ENCODE measurements at regions not wholly inside any gene's neighbourhood (a gene's known extent, or its start where the extent isn't known, plus 50 kb on each side); places are given as distances from the start of the nearest gene placed in this dataset.
"Not testable (repeated sequence)": the region's sequence is repeated elsewhere in the genome, so short reads cannot be mapped to it uniquely, and the experiment has no call there.

DNA sequence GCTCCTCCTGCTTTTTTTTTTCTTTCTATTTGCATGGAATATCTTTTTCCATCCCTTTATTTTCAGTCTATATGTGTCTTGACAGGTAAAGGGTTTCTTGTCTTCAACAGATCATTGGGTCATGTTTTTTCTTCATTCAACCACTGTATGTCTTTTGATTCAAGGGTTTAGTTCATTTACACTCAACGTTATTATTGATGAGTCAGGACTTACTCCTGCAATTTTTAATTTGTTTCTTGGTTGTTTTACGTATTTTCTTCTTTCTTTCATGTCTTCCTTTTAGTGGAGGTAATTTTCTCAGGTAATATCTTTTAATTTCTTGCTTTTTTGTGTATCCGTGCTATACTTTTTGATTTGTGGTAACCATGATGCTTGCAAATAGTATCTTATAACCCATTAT lies 429.1 kb upstream of the HTR1E start:
- POLR2A ChIA-PET = no interaction called here

DNA sequence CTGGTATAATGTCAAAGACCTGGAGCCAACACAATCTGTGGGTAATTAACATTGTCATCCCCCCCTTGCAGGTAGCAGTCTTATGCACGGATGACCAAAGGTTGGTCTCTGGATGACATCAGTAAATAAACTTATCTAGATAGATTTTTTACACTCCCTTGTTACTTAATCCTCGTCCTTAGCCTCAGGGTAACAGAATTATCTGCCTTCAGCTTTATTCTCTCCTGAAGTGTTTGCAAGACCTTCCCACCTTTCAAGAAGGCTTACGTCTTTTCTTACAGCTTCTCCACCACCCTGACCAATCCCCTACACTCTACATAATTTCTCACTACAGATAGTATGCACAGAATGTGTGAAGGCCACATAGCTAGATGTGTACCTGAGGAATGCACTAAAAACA lies 434.8 kb upstream of the HTR1E start:
- no peak for ATAC-seq
- intact Hi-C loops (cut with micrococcal nuclease) = no loop called here
- POLR2A ChIA-PET = no interaction called here

More for the DNA sequence above, 429.1 kb upstream of the HTR1E start:
- H3K9me3 Mint-ChIP-seq = peaks cover 0 to 19% (median 4%) of the 10 kb centered on the region in 11 donors
- no peaks in the 10 kb centered on the region for H3K4me1 Mint-ChIP-seq
- no peak for DNase-seq
- Histone ChIP-seq H3K4me1 (ENCODE audit: control insufficient read depth in 2 of 2, insufficient read depth in 2 of 2, low read length in 2 of 2) (no peaks in the 10 kb centered on the region), H3K4me3 (ENCODE audit: low read length) (no peak overlapping the region), H3K9me3 (ENCODE audit: control insufficient read depth in 2 of 3, low read length in 3 of 3) (no peaks in the 10 kb centered on the region), H3K27me3 (ENCODE audit: control insufficient read depth in 2 of 2, insufficient read depth in 2 of 2, low read length in 2 of 2) (no peaks in the 10 kb centered on the region), H3K36me3 (ENCODE audit: control insufficient read depth in 2 of 3, insufficient read depth in 3 of 3, low read length in 3 of 3) (no peaks in the 10 kb centered on the region), H3K27ac (ENCODE audit: low read depth, low read length) (no peak overlapping the region)
- CTCF ChIA-PET = no interaction called here
- ATAC-seq = no peak
- no peak overlapping the region for H3K4me3 Mint-ChIP-seq
- no peak overlapping the region for H3K27ac Mint-ChIP-seq
- H3K27me3 Mint-ChIP-seq = no peaks in the 10 kb centered on the region
- no peaks in the 10 kb centered on the region for H3K36me3 Mint-ChIP-seq
- intact Hi-C loops (cut with micrococcal nuclease) = no loop called here

DNA sequence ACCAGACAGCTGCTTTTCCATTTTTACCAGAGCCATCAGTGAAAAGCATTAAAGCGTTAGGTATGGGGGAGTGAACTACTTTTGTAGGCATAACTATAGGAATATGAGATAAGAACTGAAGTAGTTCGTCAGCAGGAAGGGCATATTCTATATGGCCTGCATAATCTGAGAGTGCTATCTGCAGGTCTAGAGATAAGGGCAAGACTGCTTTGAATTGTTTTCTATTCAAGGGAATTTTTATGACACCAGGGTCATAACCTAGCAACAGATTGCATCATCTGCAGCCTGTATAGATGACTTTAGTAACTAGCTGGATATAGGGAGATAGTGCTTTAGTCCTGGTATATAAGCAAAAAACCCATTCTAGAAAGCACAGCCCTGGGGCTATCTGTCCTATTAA lies 437.3 kb upstream of the HTR1E start:
- Histone ChIP-seq H3K9me3 (ENCODE audit: control insufficient read depth in 2 of 3, low read length in 3 of 3) (no peaks in the 10 kb centered on the region), H3K27me3 (ENCODE audit: control insufficient read depth in 2 of 2, insufficient read depth in 2 of 2, low read length in 2 of 2) (no peaks in the 10 kb centered on the region), H3K27ac (ENCODE audit: low read depth, low read length) (no peak overlapping the region), H3K4me3 (ENCODE audit: low read length) (no peak overlapping the region), H3K4me1 (ENCODE audit: control insufficient read depth in 2 of 2, insufficient read depth in 2 of 2, low read length in 2 of 2) (no peaks in the 10 kb centered on the region), H3K36me3 (ENCODE audit: control insufficient read depth in 2 of 3, insufficient read depth in 3 of 3, low read length in 3 of 3) (no peaks in the 10 kb centered on the region)
- DNase-seq (no peak), ATAC-seq (no peak)
- no peak overlapping the region for H3K27ac Mint-ChIP-seq
- no peak overlapping the region for H3K4me3 Mint-ChIP-seq
- H3K9me3 Mint-ChIP-seq = peaks cover 0 to 32% (median 12%) of the 10 kb centered on the region in 11 donors
- POLR2A ChIA-PET = no interaction called here
- H3K27me3 Mint-ChIP-seq = peaks cover 0 to 4% (median 0%) of the 10 kb centered on the region in 5 donors
- intact Hi-C loops (cut with micrococcal nuclease) = no loop called here
- CTCF ChIA-PET = no interaction called here
- H3K4me1 Mint-ChIP-seq = no peaks in the 10 kb centered on the region
- peaks cover 0 to 5% (median 0%) of the 10 kb centered on the region in 5 donors for H3K36me3 Mint-ChIP-seq

More for the DNA sequence above, 434.8 kb upstream of the HTR1E start:
- no peaks in the 10 kb centered on the region for H3K36me3 ChIP-seq (ENCODE audit: control insufficient read depth in 2 of 3, insufficient read depth in 3 of 3, low read length in 3 of 3)
- H3K9me3 ChIP-seq (ENCODE audit: control insufficient read depth in 2 of 3, low read length in 3 of 3) = no peaks in the 10 kb centered on the region
- Mint-ChIP-seq H3K27me3 (peaks cover 0 to 4% (median 0%) of the 10 kb centered on the region in 5 donors), H3K36me3 (peaks cover 0 to 5% (median 0%) of the 10 kb centered on the region in 5 donors), H3K9me3 (peaks cover 1 to 27% (median 7%) of the 10 kb centered on the region in 11 donors), H3K4me3 (no peak overlapping the region), H3K4me1 (no peaks in the 10 kb centered on the region), H3K27ac (no peak overlapping the region)
- no peaks in the 10 kb centered on the region for H3K27me3 ChIP-seq (ENCODE audit: control insufficient read depth in 2 of 2, insufficient read depth in 2 of 2, low read length in 2 of 2)
- CTCF ChIA-PET = no interaction called here
- no peak for DNase-seq
- H3K4me3 ChIP-seq (ENCODE audit: low read length) = no peak overlapping the region
- no peak overlapping the region for H3K27ac ChIP-seq (ENCODE audit: low read depth, low read length)
- no peaks in the 10 kb centered on the region for H3K4me1 ChIP-seq (ENCODE audit: control insufficient read depth in 2 of 2, insufficient read depth in 2 of 2, low read length in 2 of 2)

DNA sequence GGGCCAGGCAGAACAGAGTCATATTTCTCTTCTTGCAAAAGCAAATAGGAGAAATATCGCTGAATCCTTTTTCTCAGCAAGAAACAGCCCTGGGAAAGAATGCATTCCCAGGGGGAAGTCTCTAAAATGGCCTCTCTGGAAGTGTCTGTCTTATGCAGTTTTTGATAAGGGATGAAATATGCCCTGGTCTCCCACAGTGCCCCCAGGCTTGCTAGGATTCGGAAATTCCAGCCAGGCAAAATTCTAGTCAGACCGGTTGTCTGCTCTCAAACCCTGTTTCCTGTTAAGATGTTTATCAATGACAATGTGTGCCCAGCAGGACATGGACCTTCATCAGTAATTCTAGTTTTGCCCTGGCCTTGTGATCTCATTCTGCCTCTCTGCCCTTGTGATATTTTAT lies 448.3 kb upstream of the HTR1E start:
- CTCF ChIA-PET; H3K27ac ChIP-seq (ENCODE audit: low read depth, low read length); H3K27ac Mint-ChIP-seq; H3K27me3 ChIP-seq (ENCODE audit: control insufficient read depth in 2 of 2, insufficient read depth in 2 of 2, low read length in 2 of 2); intact Hi-C loops (cut with micrococcal nuclease); ATAC-seq; H3K27me3 Mint-ChIP-seq; H3K9me3 ChIP-seq (ENCODE audit: control insufficient read depth in 2 of 3, low read length in 3 of 3); H3K4me3 Mint-ChIP-seq; H3K4me3 ChIP-seq (ENCODE audit: low read length); DNase-seq; H3K36me3 ChIP-seq (ENCODE audit: control insufficient read depth in 2 of 3, insufficient read depth in 3 of 3, low read length in 3 of 3); H3K4me1 Mint-ChIP-seq; POLR2A ChIA-PET; H3K4me1 ChIP-seq (ENCODE audit: control insufficient read depth in 2 of 2, insufficient read depth in 2 of 2, low read length in 2 of 2): not testable (repeated sequence)
- Mint-ChIP-seq H3K36me3 (peaks cover 0 to 10% (median 0%) of the 10 kb centered on the region in 5 donors), H3K9me3 (peaks cover 2 to 39% (median 13%) of the 10 kb centered on the region in 11 donors)

DNA sequence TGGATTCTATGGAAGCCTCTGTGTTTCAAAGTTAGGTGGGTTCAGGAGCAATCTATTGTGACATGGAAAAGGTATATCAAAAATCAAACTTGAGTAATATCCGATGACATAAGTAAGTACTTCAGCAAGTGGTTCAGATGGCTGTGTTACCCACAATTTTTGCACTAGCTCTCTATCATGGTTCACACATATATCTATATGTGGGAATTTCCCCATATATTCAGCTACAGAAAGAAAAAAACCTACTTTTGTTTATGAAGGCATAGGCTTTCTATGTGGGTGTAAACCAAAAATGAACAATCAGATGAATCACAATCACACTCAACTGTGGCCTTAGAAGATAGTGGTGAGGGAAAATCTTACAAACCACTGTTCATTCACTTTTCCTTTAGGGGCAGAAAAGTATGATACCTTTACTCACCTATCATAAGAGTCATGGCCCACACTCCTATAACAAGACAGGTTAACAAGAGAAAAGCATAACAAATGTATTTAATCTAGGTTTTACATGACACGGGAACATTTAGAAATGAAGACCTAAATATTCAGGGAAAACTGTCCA lies 449.6 kb upstream of the HTR1E start:
- Mint-ChIP-seq H3K27ac (no peak overlapping the region), H3K9me3 (peaks cover 0 to 35% (median 10%) of the 10 kb centered on the region in 11 donors), H3K4me1 (no peaks in the 10 kb centered on the region), H3K27me3 (no peaks in the 10 kb centered on the region), H3K36me3 (peaks cover 0 to 10% (median 0%) of the 10 kb centered on the region in 5 donors), H3K4me3 (no peak overlapping the region)
- no peak for ATAC-seq
- Histone ChIP-seq H3K9me3 (ENCODE audit: control insufficient read depth in 2 of 3, low read length in 3 of 3) (no peaks in the 10 kb centered on the region), H3K4me1 (ENCODE audit: control insufficient read depth in 2 of 2, insufficient read depth in 2 of 2, low read length in 2 of 2) (no peaks in the 10 kb centered on the region), H3K27me3 (ENCODE audit: control insufficient read depth in 2 of 2, insufficient read depth in 2 of 2, low read length in 2 of 2) (no peaks in the 10 kb centered on the region), H3K4me3 (ENCODE audit: low read length) (no peak overlapping the region), H3K36me3 (ENCODE audit: control insufficient read depth in 2 of 3, insufficient read depth in 3 of 3, low read length in 3 of 3) (no peaks in the 10 kb centered on the region), H3K27ac (ENCODE audit: low read depth, low read length) (no peak overlapping the region)
- DNase-seq = no peak
- ChIA-PET POLR2A (no interaction called here), CTCF (no interaction called here)
- intact Hi-C loops (cut with micrococcal nuclease) = no loop called here

DNA sequence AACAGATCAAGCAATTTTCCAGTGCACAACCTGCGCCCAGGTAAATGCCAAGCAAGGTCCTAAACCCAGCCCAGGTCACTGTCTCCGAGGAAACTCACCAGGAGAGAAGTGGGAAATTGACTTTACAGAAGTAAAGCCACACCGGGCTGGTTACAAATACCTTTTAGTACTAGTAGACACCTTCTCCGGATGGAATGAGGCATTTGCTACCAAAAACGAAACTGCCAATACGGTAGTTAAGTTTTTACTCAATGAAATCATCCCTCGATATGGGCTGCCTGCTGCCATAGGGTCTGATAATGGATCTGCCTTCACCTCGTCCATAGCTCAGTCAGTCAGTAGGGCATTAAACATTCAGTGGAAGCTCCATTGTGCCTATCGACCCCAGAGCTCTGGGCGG lies 459.0 kb upstream of the HTR1E start:
- H3K36me3 Mint-ChIP-seq; ATAC-seq; H3K27ac Mint-ChIP-seq; H3K4me1 Mint-ChIP-seq; H3K4me3 Mint-ChIP-seq; intact Hi-C loops (cut with micrococcal nuclease); H3K9me3 ChIP-seq (ENCODE audit: control insufficient read depth in 2 of 3, low read length in 3 of 3); H3K27me3 Mint-ChIP-seq; H3K4me3 ChIP-seq (ENCODE audit: low read length); DNase-seq; POLR2A ChIA-PET; H3K27ac ChIP-seq (ENCODE audit: low read depth, low read length); H3K36me3 ChIP-seq (ENCODE audit: control insufficient read depth in 2 of 3, insufficient read depth in 3 of 3, low read length in 3 of 3); H3K4me1 ChIP-seq (ENCODE audit: control insufficient read depth in 2 of 2, insufficient read depth in 2 of 2, low read length in 2 of 2); H3K27me3 ChIP-seq (ENCODE audit: control insufficient read depth in 2 of 2, insufficient read depth in 2 of 2, low read length in 2 of 2): not testable (repeated sequence)
- CTCF ChIA-PET = interaction anchor here (0.6 kb wide), 1 partner anchor 9 kb away, joined by 3 read pairs; no protein-coding TSS in a partner anchor
- peaks cover 0 to 15% (median 6%) of the 10 kb centered on the region in 11 donors for H3K9me3 Mint-ChIP-seq

DNA sequence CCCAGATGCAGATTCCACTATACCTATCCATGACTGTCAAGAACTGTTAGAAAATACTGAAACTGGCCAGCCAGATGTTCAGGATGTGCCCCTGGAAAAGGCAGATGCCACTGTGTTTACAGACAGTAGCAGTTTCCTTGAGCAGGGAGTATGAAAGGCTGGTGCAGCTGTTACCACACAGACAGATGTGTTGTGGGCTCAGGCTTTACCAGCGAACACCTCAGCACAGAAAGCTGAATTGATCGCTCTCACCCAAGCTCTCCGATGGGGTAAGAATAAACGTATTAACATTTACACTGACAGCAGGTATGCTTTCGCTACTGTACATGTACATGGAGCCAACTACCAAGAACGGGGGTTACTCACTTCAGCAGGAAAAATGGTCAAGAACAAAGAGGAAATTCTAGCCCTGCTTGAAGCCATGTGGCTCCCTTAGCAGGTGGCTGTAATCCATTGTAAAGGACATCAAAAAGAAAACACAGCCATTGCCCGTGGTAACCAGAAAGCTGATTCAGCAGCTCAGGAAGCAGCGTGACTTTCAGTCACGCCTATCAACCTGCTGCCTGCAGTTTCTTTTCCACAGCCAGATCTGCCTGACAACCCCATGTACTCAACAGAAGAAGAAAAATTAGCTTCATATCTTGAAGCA lies 459.7 kb upstream of the HTR1E start:
- Histone ChIP-seq H3K9me3 (ENCODE audit: control insufficient read depth in 2 of 3, low read length in 3 of 3) (no peaks in the 10 kb centered on the region), H3K4me1 (ENCODE audit: control insufficient read depth in 2 of 2, insufficient read depth in 2 of 2, low read length in 2 of 2) (no peaks in the 10 kb centered on the region), H3K4me3 (ENCODE audit: low read length) (no peak overlapping the region), H3K36me3 (ENCODE audit: control insufficient read depth in 2 of 3, insufficient read depth in 3 of 3, low read length in 3 of 3) (no peaks in the 10 kb centered on the region), H3K27me3 (ENCODE audit: control insufficient read depth in 2 of 2, insufficient read depth in 2 of 2, low read length in 2 of 2) (no peaks in the 10 kb centered on the region), H3K27ac (ENCODE audit: low read depth, low read length) (no peak overlapping the region)
- no peaks in the 10 kb centered on the region for H3K27me3 Mint-ChIP-seq
- intact Hi-C loops (cut with micrococcal nuclease) = no loop called here
- POLR2A ChIA-PET = no interaction called here
- H3K9me3 Mint-ChIP-seq = peaks cover 0 to 15% (median 7%) of the 10 kb centered on the region in 11 donors
- H3K4me1 Mint-ChIP-seq = no peaks in the 10 kb centered on the region
- H3K4me3 Mint-ChIP-seq = no peak overlapping the region
- H3K36me3 Mint-ChIP-seq = no peaks in the 10 kb centered on the region
- H3K27ac Mint-ChIP-seq = no peak overlapping the region
- no peak for ATAC-seq
- CTCF ChIA-PET = interaction anchor here (0.6 kb wide), 1 partner anchor 8 kb away, joined by 3 read pairs; no protein-coding TSS in a partner anchor
- DNase-seq = no peak
